ENCODE measurements at regions not wholly inside any gene's neighbourhood (a gene's known extent, or its start where the extent isn't known, plus 50 kb on each side); places are given as distances from the start of the nearest gene placed in this dataset.

GRCh38 chr19:46922465-46922864 lies 61.7 kb downstream of the ARHGAP35 start:
- H3K18ac ChIP-seq (ENCODE audit: low read length) = no peak overlapping the region
- peaks cover 5% of the 10 kb centered on the region for H3K79me1 ChIP-seq (ENCODE audit: low read depth, low read length)
- no peaks in the 10 kb centered on the region for H3K27me3 ChIP-seq (ENCODE audit: control insufficient read depth in 3 of 3, insufficient read depth in 3 of 3, low read depth in 1 of 3, low read length in 3 of 3)
- no peak overlapping the region for H4K91ac ChIP-seq (ENCODE audit: low read depth, low read length, poor library complexity)
- H3K23ac ChIP-seq (ENCODE audit: low read depth, low read length, poor library complexity) = no peak overlapping the region
- no peak overlapping the region for H2BK12ac ChIP-seq (ENCODE audit: low read length)
- H3K14ac ChIP-seq (ENCODE audit: low read length) = no peak overlapping the region
- H3K9me3 ChIP-seq (replicated peaks in 1 of 2; ENCODE audit: control insufficient read depth in 2 of 2, insufficient read depth in 1 of 2, low read depth in 1 of 2, low read length in 2 of 2) = no peaks in the 10 kb centered on the region
- no peak overlapping the region for H3K4me3 ChIP-seq (ENCODE audit: low read length in 2 of 2)
- no peak overlapping the region for H2BK15ac ChIP-seq (ENCODE audit: low read length)
- H4K8ac ChIP-seq (ENCODE audit: low read depth, low read length) = no peak overlapping the region
- WGBS, 2 donors (ENCODE audit: extremely low coverage in 2 of 2, insufficient read length in 2 of 2, insufficient replicate concordance in 1 of 2) = no CpG with 5 or more reads among the region's 3 CpGs
- no peak overlapping the region for H2AK5ac ChIP-seq (ENCODE audit: low read depth, low read length)
- H2BK5ac ChIP-seq (ENCODE audit: low read length) = no peak overlapping the region
- H3K9ac ChIP-seq (ENCODE audit: low read depth, low read length, poor library complexity) = no peak overlapping the region
- peaks cover 24 to 33% of the 10 kb centered on the region in 2 donors for H3K4me1 ChIP-seq (ENCODE audit: control insufficient read depth in 2 of 2, insufficient read depth in 1 of 2, low read depth in 1 of 2, low read length in 2 of 2)
- H3K4ac ChIP-seq (ENCODE audit: low read length) = no peak overlapping the region
- H3K4me2 ChIP-seq (ENCODE audit: insufficient read depth, low read length, poor library complexity, severe bottlenecking) = no peak overlapping the region
- no peak overlapping the region for H2AFZ ChIP-seq (ENCODE audit: low read length)
- peaks cover 32 to 67% of the 10 kb centered on the region in 2 donors for H3K36me3 ChIP-seq (replicated peaks in 1 of 2; ENCODE audit: control insufficient read depth in 2 of 2, insufficient read depth in 2 of 2, low read length in 2 of 2)
- H2BK120ac ChIP-seq (ENCODE audit: low read depth, low read length) = no peak overlapping the region
- no peak for DNase-seq (ENCODE audit: low spot score)
- no peak overlapping the region for H3K27ac ChIP-seq (replicated peaks; ENCODE audit: low read length)

GRCh38 chr19:46924874-46925547 lies 64.2 kb downstream of the ARHGAP35 start:
- Histone ChIP-seq H3K14ac (ENCODE audit: low read length) (no peak overlapping the region), H2AFZ (ENCODE audit: low read length) (no peak overlapping the region), H3K18ac (ENCODE audit: low read length) (no peak overlapping the region), H4K8ac (ENCODE audit: low read depth, low read length) (no peak overlapping the region), H2BK15ac (ENCODE audit: low read length) (no peak overlapping the region), H3K9ac (ENCODE audit: low read depth, low read length, poor library complexity) (no peak overlapping the region), H3K4me3 (ENCODE audit: low read length in 2 of 2) (no peak overlapping the region), H2BK120ac (ENCODE audit: low read depth, low read length) (no peak overlapping the region), H4K91ac (ENCODE audit: low read depth, low read length, poor library complexity) (no peak overlapping the region), H3K4me1 (ENCODE audit: control insufficient read depth in 2 of 2, insufficient read depth in 1 of 2, low read depth in 1 of 2, low read length in 2 of 2) (peaks cover 27 to 38% of the 10 kb centered on the region in 2 donors), H3K4ac (ENCODE audit: low read length) (no peak overlapping the region), H3K27me3 (ENCODE audit: control insufficient read depth in 3 of 3, insufficient read depth in 3 of 3, low read depth in 1 of 3, low read length in 3 of 3) (no peaks in the 10 kb centered on the region), H2BK12ac (ENCODE audit: low read length) (no peak overlapping the region), H3K4me2 (ENCODE audit: insufficient read depth, low read length, poor library complexity, severe bottlenecking) (no peak overlapping the region), H2AK5ac (ENCODE audit: low read depth, low read length) (no peak overlapping the region), H3K23ac (ENCODE audit: low read depth, low read length, poor library complexity) (no peak overlapping the region), H3K79me1 (ENCODE audit: low read depth, low read length) (peaks cover 9% of the 10 kb centered on the region), H2BK5ac (ENCODE audit: low read length) (no peak overlapping the region), H3K27ac (replicated peaks; ENCODE audit: low read length) (peak overlapping the region; percentile 12), H3K9me3 (replicated peaks in 1 of 2; ENCODE audit: control insufficient read depth in 2 of 2, insufficient read depth in 1 of 2, low read depth in 1 of 2, low read length in 2 of 2) (no peaks in the 10 kb centered on the region), H3K36me3 (replicated peaks in 1 of 2; ENCODE audit: control insufficient read depth in 2 of 2, insufficient read depth in 2 of 2, low read length in 2 of 2) (peaks cover 22 to 46% of the 10 kb centered on the region in 2 donors)
- WGBS, 2 donors (ENCODE audit: extremely low coverage in 2 of 2, insufficient read length in 2 of 2, insufficient replicate concordance in 1 of 2) = no CpG with 5 or more reads among the region's 8 CpGs
- no peak for DNase-seq (ENCODE audit: low spot score)

GRCh38 chr19:46925548-46925950 lies 64.8 kb downstream of the ARHGAP35 start:
- Histone ChIP-seq H2AFZ (ENCODE audit: low read length) (no peak overlapping the region), H4K91ac (ENCODE audit: low read depth, low read length, poor library complexity) (no peak overlapping the region), H2BK120ac (ENCODE audit: low read depth, low read length) (no peak overlapping the region), H3K23ac (ENCODE audit: low read depth, low read length, poor library complexity) (no peak overlapping the region), H3K79me1 (ENCODE audit: low read depth, low read length) (peaks cover 9% of the 10 kb centered on the region), H2BK15ac (ENCODE audit: low read length) (no peak overlapping the region), H2AK5ac (ENCODE audit: low read depth, low read length) (no peak overlapping the region), H3K27ac (replicated peaks; ENCODE audit: low read length) (peak overlapping the region; percentile 12), H3K4ac (ENCODE audit: low read length) (no peak overlapping the region), H3K9ac (ENCODE audit: low read depth, low read length, poor library complexity) (no peak overlapping the region), H3K4me3 (ENCODE audit: low read length in 2 of 2) (no peak overlapping the region), H3K4me1 (ENCODE audit: control insufficient read depth in 2 of 2, insufficient read depth in 1 of 2, low read depth in 1 of 2, low read length in 2 of 2) (peaks cover 27 to 38% of the 10 kb centered on the region in 2 donors), H3K27me3 (ENCODE audit: control insufficient read depth in 3 of 3, insufficient read depth in 3 of 3, low read depth in 1 of 3, low read length in 3 of 3) (no peaks in the 10 kb centered on the region), H3K18ac (ENCODE audit: low read length) (no peak overlapping the region), H3K36me3 (replicated peaks in 1 of 2; ENCODE audit: control insufficient read depth in 2 of 2, insufficient read depth in 2 of 2, low read length in 2 of 2) (peaks cover 17 to 41% of the 10 kb centered on the region in 2 donors), H3K4me2 (ENCODE audit: insufficient read depth, low read length, poor library complexity, severe bottlenecking) (no peak overlapping the region), H3K14ac (ENCODE audit: low read length) (no peak overlapping the region), H2BK12ac (ENCODE audit: low read length) (no peak overlapping the region), H4K8ac (ENCODE audit: low read depth, low read length) (no peak overlapping the region), H2BK5ac (ENCODE audit: low read length) (no peak overlapping the region), H3K9me3 (replicated peaks in 1 of 2; ENCODE audit: control insufficient read depth in 2 of 2, insufficient read depth in 1 of 2, low read depth in 1 of 2, low read length in 2 of 2) (no peaks in the 10 kb centered on the region)
- DNase-seq (ENCODE audit: low spot score) = no peak
- WGBS, 2 donors (ENCODE audit: extremely low coverage in 2 of 2, insufficient read length in 2 of 2, insufficient replicate concordance in 1 of 2) = no CpG with 5 or more reads among the region's 4 CpGs

DNA sequence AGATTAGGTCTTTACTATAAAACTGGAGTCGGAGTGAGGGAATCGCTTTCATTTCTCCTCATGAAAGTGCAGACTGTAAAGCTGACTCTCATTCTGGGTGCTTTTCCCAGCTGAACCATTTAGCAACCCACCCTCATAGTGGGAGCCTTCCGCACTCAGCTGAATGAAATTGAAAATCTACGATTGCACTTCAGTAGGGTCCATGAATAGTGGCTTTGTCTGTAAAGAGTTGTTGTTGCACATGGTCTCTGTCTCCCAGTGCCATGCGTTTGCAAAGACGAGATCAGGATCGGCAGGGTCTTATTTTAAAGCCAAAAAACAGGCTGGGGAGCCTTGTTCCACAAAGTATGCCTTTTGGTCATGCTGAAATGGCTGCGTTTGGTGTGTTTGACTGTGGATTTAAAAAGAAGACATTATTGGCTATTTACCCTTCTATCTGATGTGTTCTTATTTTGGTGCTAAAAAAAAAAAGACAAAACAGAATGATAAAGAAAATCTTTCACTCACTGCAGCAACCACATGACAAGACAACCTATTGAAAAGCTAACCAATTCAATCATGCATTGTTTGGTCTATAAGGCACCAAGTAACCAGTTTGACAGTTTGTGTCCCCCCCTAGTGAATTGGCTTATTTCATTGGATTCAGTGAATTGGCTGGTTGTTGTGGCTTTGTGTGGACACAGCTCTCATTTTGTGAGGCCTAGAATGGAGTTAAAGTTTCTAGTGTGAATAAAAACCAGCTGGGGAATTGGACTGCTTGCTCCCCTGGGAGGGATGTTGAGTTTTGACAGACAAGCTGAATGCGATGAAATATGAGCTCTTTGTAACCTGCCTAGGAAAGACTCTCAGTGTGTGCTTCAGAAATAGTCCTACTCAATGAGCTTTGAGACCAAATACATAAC lies 65.6 kb downstream of the ARHGAP35 start:
- Histone ChIP-seq H3K9ac (ENCODE audit: low read depth, low read length, poor library complexity) (no peak overlapping the region), H3K4ac (ENCODE audit: low read length) (no peak overlapping the region), H3K14ac (ENCODE audit: low read length) (no peak overlapping the region), H4K91ac (ENCODE audit: low read depth, low read length, poor library complexity) (no peak overlapping the region), H3K4me2 (ENCODE audit: insufficient read depth, low read length, poor library complexity, severe bottlenecking) (no peak overlapping the region), H2BK15ac (ENCODE audit: low read length) (no peak overlapping the region), H3K4me3 (ENCODE audit: low read length in 2 of 2) (no peak overlapping the region), H2BK120ac (ENCODE audit: low read depth, low read length) (no peak overlapping the region), H2BK5ac (ENCODE audit: low read length) (no peak overlapping the region), H3K23ac (ENCODE audit: low read depth, low read length, poor library complexity) (no peak overlapping the region), H3K36me3 (replicated peaks in 1 of 2; ENCODE audit: control insufficient read depth in 2 of 2, insufficient read depth in 2 of 2, low read length in 2 of 2) (peaks cover 9 to 32% of the 10 kb centered on the region in 2 donors), H3K9me3 (replicated peaks in 1 of 2; ENCODE audit: control insufficient read depth in 2 of 2, insufficient read depth in 1 of 2, low read depth in 1 of 2, low read length in 2 of 2) (no peaks in the 10 kb centered on the region), H3K4me1 (ENCODE audit: control insufficient read depth in 2 of 2, insufficient read depth in 1 of 2, low read depth in 1 of 2, low read length in 2 of 2) (peaks cover 27 to 38% of the 10 kb centered on the region in 2 donors), H2AK5ac (ENCODE audit: low read depth, low read length) (no peak overlapping the region), H4K8ac (ENCODE audit: low read depth, low read length) (no peak overlapping the region), H3K18ac (ENCODE audit: low read length) (no peak overlapping the region), H2AFZ (ENCODE audit: low read length) (no peak overlapping the region), H3K27me3 (ENCODE audit: control insufficient read depth in 3 of 3, insufficient read depth in 3 of 3, low read depth in 1 of 3, low read length in 3 of 3) (no peaks in the 10 kb centered on the region), H2BK12ac (ENCODE audit: low read length) (no peak overlapping the region), H3K27ac (replicated peaks; ENCODE audit: low read length) (peak overlapping the region; percentile 38), H3K79me1 (ENCODE audit: low read depth, low read length) (peaks cover 9% of the 10 kb centered on the region)
- no CpG with 5 or more reads among the region's 9 CpGs for WGBS, 2 donors (ENCODE audit: extremely low coverage in 2 of 2, insufficient read length in 2 of 2, insufficient replicate concordance in 1 of 2)
- DNase-seq (ENCODE audit: low spot score) = no peak
